Ishikawa (cell line): ENCODE measurements at regions not wholly inside any gene's neighbourhood (a gene's known extent, or its start where the extent isn't known, plus 50 kb on each side); places are given as distances from the start of the nearest gene placed in this dataset.

Experiments
- CEBPB ChIP-seq: IDR thresholded peaks from 2 replicates; pipeline ENCODE4 v1.6.1; 2012
- CREB1 ChIP-seq: IDR thresholded peaks from 2 replicates; pipeline ENCODE4 v1.6.1; 2012; ENCODE audit warnings: low read depth
- TAF1 ChIP-seq: IDR thresholded peaks from 2 replicates; pipeline ENCODE4 v1.6.1; 2012; ENCODE audit warnings: low read depth, mild to moderate bottlenecking
- YY1 ChIP-seq: IDR thresholded peaks from 2 replicates; pipeline ENCODE4 v1.6.1; 2012; ENCODE audit warnings: low read depth
- TF ChIP-seq, protein P1 (sequence below): IDR thresholded peaks from 2 replicates; pipeline ENCODE4 v1.6.1; 2012; ENCODE audit warnings: low read depth, mild to moderate bottlenecking
- TF ChIP-seq, protein P2 (sequence below): IDR thresholded peaks from 2 replicates; pipeline ENCODE4 v1.6.1; 2012

- TF ChIP-seq CREB1 (no peak), CEBPB (no peak), TAF1 (no peak), YY1 (no peak)
- TF ChIP-seq, protein P1, sequence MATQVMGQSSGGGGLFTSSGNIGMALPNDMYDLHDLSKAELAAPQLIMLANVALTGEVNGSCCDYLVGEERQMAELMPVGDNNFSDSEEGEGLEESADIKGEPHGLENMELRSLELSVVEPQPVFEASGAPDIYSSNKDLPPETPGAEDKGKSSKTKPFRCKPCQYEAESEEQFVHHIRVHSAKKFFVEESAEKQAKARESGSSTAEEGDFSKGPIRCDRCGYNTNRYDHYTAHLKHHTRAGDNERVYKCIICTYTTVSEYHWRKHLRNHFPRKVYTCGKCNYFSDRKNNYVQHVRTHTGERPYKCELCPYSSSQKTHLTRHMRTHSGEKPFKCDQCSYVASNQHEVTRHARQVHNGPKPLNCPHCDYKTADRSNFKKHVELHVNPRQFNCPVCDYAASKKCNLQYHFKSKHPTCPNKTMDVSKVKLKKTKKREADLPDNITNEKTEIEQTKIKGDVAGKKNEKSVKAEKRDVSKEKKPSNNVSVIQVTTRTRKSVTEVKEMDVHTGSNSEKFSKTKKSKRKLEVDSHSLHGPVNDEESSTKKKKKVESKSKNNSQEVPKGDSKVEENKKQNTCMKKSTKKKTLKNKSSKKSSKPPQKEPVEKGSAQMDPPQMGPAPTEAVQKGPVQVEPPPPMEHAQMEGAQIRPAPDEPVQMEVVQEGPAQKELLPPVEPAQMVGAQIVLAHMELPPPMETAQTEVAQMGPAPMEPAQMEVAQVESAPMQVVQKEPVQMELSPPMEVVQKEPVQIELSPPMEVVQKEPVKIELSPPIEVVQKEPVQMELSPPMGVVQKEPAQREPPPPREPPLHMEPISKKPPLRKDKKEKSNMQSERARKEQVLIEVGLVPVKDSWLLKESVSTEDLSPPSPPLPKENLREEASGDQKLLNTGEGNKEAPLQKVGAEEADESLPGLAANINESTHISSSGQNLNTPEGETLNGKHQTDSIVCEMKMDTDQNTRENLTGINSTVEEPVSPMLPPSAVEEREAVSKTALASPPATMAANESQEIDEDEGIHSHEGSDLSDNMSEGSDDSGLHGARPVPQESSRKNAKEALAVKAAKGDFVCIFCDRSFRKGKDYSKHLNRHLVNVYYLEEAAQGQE, result no peak
- TF ChIP-seq, protein P2, sequence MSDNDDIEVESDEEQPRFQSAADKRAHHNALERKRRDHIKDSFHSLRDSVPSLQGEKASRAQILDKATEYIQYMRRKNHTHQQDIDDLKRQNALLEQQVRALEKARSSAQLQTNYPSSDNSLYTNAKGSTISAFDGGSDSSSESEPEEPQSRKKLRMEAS, result no peak
Measured at GRCh38 chr16:22622703-22623102, 112.0 kb downstream of the NPIPB5 start.
